ENCODE measurements at regions not wholly inside any gene's neighbourhood (a gene's known extent, or its start where the extent isn't known, plus 50 kb on each side); places are given as distances from the start of the nearest gene placed in this dataset.
A peak's percentile ranks its signal among the peaks of the same experiment; 100 is the strongest.
"Not testable (repeated sequence)": the region's sequence is repeated elsewhere in the genome, so short reads cannot be mapped to it uniquely, and the experiment has no call there.

DNA sequence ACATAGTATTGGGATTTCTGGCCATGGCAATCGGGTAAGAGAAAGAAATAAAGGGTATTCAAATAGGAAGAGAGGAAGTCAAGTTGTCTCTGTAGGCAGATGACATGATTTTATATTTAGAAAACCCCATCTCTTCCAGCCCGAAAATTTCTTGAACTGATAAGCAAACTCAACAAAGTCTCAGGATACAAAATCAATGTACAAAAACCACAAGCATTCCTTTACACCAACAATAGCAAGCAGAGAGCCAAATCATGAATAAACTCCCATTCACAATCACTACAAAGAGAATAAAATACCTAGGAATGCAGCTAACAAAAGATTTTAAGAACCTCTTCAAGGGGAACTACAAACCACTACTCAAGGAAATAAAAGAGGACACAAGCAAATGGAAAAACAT, 600.1 kb upstream of the EPHA5 start:
- not testable (repeated sequence) for DNase-seq (ENCODE audit: low spot score in 2 of 2); FAIRE-seq

DNA sequence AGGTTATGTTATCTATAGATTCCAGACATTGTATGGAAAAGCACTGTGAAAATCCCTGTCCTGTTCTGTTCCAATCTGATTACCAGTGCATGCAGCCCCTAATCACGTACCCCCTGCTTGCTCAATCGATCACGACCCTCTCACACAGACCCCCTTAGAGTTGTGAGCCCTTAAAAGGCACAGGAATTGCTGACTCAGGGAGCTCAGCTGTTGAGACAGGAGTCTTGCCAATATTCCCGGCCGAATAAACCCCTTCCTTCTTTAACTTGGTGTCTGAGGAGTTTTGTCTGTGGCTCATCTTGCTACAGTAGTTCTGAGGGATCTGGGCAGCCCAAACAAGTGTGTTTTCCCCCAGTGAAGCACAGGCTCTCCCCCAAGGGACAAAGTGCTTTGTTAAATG, 596.3 kb upstream of the EPHA5 start:
- FAIRE-seq; DNase-seq (ENCODE audit: low spot score in 2 of 2): not testable (repeated sequence)

DNA sequence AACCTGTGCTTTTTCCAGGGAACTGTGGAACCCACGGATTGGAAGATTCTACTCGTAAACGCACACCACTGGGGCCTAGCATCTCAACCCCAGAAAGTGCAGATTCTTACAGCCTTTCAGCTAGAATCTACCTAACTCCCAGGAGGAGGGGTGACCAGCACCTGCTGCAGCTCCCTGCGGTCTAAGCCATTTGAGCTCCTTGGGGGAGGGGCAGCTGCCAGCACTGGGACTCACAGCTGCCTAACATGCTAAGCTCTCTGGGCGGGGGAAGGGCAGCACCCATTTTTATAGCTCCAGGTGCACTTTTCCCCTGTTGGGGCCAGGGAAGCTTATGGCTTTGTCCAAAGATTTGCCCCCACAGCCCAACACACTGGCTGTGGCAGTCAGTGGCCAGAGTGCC, 595.7 kb upstream of the EPHA5 start:
- DNase-seq (ENCODE audit: low spot score in 2 of 2) (no peak), FAIRE-seq (no peak)

DNA sequence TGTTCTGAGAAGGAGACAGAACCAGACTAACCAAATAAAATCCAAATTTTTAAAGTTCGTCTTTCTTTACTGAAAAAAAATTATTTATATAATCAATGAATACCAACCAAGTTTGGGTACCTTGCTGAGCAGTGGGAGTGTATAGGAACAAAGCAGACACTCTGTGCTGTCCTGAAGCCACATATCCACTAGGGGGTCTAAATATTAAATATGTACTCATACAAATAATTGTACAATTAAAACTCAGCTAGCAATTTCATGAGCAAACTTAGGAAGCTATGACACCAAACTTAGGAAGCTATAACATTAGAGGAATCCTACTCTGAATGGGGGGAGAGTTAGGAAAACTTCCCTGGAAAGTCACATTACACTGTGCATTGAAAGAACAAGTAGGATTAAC, 582.0 kb upstream of the EPHA5 start:
- FAIRE-seq (no peak), DNase-seq (ENCODE audit: low spot score in 2 of 2) (no peak)

DNA sequence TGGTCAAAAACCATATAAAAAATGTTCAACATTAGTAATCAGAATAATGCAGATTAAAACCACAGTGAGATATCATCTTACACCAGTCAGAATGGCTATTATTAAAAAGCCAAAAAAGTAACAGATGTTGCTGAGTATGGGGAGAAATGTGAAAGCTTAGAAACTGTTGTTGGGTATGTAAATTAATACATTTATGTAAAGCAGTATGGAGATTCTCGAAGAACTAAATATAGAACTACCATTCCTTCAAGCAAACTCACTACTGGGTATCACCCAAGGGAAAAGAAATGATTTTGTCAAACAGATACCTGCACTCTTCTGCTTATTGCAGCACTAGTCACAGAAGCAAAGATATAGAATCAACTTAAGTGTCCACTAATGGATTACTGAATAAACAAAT, 576.4 kb upstream of the EPHA5 start:
- FAIRE-seq (no peak), DNase-seq (ENCODE audit: low spot score in 2 of 2) (no peak)

DNA sequence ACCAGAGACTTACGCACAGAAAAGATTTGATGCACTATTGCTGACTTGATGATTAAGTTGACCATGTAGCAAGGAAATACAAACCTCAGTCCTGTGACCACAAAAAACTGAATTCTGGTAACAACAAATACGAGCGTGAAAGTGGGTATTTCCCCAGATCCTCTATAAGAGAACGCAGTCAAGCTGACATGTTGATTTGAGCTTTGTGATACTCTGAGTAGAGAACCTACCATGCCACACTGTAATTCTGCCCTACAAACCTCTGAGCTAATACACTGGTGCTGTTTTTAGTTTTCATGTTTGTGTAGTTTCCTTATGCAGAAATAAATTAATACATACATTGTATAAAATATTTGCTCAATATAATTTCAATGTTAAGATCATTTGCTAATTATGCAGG, 565.6 kb upstream of the EPHA5 start:
- FAIRE-seq (no peak), DNase-seq (ENCODE audit: low spot score in 2 of 2) (no peak)

DNA sequence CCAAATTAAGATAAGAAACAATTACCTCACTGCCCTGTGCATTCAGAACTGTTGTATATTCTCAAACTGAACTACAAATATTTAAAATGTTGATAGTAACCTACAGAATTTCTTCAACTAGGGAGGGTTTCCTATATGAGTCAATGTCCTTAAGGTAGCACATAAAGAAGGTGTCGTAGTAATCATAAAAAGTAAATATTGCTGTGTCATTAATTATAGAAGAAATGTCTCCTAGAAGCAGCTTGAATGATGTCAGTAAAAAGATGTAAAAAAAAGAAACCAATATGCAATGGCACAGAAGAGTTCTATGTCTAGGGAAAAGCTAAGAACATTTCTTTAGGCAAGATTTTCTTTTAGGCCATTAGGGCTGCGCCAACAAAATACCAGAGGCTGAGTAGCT, 559.6 kb upstream of the EPHA5 start:
- no peak for DNase-seq (ENCODE audit: low spot score in 2 of 2)
- no peak for FAIRE-seq

DNA sequence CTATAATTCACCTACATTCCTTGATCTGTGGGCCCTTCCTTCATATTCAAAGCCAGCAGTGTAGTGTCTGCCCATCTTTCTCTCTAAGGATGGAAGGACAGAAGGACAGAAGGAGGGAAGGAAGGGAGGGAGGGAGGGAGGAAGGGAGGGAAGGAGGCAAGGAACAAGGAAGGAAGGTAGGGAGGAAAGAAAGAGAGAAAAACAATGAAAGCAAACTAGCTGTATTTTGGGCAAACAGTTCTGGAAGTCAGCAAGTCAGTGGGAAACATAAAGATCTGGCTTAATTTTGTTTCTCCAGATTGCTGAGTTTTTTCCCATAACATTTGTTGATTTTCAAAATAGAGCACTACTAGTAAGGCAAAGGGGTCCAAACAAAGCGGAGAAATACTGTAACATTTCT, 555.2 kb upstream of the EPHA5 start:
- no peak for DNase-seq (ENCODE audit: low spot score in 2 of 2)
- FAIRE-seq: no peak

DNA sequence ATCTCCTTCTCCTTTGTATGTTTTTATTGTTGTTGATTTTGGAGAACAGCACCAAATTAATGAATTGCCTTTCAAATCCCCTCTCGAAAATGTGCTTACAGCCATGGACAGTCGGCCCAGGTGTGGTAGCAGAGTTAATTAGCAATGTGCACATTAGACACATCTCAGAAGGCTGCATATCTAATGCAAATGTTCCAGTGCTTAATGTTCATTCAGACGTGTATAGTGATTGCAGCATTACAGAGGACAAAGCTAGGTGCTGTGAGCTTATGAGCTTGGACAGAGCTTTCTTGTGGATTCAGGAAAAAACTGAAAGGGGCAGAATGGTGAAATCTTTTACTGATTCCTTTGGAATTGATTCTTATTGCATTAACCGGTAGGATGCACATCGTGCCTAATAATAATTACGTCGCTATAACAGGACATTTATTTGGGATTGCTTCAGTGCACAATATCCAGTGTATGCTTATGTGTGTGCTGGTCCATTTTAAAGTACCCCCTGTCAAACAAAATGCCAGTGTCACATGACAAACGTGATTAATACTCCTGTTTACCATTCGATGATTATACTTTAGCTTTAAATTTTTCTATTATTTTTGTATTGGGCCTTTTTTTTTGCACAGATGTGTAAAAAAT, 552.9 kb upstream of the EPHA5 start:
- no peak for DNase-seq (ENCODE audit: low spot score in 2 of 2)
- no peak for FAIRE-seq

DNA sequence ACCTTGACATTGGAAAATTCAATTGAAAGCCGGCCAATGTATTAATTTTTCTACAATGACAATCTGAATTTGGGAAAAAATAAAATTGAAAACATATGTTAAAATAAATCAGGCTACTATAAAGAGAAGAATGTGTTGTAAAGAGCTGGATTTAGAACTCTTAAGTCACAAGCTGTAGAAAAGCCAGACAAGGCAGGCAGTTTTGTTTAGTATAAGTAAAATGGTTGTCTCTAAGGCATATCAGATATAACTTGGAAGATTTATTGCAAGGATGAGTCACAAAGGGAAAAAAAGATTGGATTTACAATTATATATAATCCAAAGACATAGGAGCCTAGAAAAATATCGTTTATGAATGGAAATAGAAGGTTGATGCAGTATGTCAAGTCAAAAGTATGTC, 549.1 kb upstream of the EPHA5 start:
- no peak for FAIRE-seq
- DNase-seq (ENCODE audit: low spot score in 2 of 2): no peak

DNA sequence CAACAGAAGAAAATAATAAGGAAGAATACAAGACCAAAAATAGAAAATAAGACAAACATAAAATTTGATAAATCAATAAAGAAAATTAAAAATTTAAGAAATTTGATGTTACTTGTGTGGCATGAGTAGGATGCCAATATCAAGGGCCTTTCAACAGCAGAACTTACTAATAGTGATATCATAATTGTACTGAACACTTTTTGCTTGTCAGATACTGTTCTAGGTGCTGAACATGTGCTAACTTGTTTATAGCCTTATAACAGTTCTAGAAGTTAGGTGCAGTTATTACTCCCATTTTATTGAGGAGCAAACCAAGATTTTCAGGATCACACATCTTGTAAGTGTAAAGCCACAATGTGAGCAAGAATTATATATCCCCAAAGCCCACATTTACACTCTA, 546.0 kb upstream of the EPHA5 start:
- FAIRE-seq: no peak
- no peak for DNase-seq (ENCODE audit: low spot score in 2 of 2)

DNA sequence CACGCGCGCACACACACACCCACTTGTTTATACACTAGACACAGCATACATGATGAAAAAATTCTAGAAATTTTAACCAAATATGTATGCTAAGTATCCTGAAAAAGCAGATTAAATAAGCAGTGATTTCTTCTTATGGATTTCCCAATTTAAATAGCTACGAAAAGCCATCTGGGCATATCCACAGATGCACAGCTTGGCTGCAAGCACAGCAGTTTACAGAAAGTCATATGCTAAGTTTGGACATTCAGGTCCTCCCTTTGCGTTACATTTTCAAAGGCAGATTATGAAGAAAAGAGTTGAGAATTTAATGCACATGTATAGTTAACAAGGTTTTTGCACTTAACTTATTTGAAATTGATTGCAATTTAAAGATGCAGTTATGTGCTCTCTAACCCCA, 542.2 kb upstream of the EPHA5 start:
- DNase-seq (ENCODE audit: low spot score in 2 of 2) (no peak), FAIRE-seq (no peak)

DNA sequence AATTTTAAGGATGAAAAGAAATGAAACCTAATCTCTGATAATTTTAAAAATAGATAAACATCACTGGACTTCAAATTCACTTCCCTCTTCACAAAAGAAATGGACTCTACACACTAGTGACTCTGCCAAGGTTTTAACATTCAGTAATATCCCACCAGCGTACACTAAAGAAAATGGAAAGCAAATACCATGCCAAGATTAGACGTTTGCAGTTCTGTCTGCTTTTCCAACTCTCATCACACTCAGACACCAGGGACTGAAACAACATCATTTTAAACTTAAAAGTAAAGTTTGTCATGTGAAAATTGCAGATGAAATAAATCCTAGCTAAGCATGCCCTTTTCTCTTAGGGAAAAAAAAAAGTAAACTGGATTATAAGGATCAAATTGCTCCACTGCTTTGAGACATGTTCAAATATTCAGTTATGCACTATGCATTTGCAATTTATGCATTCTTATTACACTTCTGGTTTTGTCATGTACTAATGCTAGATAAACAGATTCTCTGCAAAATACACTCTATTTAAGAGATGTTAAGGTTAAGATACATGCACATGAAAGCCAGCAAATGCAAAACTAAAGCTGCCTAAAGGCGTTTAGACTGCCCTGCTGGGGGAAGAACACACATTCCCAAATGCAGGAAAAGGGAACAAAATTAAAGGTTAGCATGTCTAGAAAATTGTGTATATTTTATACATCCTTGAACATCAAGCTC, 534.4 kb upstream of the EPHA5 start:
- DNase-seq (ENCODE audit: low spot score in 2 of 2) (no peak), FAIRE-seq (no peak)

DNA sequence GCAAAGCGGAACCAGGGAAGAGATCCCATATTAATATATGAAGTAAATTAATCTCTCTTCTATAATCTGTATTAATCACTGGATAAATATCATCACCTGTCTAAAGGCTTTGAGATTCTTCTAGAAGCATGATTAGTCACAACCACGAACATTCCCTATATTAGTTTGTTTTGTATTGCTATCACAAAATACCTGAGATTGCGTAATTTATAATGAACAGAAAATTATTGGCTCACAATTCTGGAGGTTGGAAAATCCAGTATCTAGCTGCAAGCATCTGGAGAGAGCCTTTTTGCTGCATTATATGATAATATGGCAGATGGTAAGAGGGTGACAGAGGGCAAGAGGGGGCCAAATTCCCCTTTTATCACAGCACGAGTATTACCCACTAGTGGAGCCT, 532.6 kb upstream of the EPHA5 start:
- no peak for FAIRE-seq
- no peak for DNase-seq (ENCODE audit: low spot score in 2 of 2)

DNA sequence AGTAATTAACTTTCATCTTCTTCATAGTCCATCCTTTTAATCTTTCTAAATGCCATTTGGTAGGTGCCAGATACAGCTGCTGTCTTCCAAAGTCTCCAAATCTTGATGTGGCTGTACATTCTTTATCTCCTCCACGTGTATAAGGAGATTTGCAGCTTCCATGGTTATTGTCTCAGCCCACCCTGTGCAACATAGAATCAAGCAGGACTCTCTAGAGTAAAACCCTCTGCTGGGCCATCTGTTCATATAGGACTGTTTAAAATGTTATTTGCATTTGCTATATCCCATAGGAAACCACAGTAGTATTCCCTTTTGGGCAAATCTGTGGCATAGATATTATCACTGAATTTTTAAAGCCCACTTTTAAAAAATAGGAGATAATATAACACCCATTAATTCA, 527.2 kb upstream of the EPHA5 start:
- FAIRE-seq (no peak), DNase-seq (ENCODE audit: low spot score in 2 of 2) (no peak)

DNA sequence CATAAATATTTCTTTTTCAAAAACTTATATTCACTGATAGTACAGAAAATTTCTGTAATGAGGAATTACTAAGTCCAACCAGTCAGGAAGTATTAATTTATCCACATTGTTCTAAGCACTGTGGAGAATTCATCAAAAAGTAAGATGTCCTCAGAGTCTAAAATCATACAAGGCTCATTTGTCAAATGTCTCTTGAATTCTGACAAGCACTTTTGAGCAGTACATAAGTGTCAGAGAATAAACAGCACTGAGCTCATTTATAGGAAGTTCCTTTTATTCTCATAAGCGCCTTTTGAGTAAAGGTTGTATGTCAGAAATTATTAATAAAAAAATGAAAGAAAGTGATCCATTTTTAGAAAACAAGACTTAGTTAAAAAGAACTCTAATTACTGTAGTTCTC, 523.2 kb upstream of the EPHA5 start:
- FAIRE-seq (no peak), DNase-seq (ENCODE audit: low spot score in 2 of 2) (no peak)

DNA sequence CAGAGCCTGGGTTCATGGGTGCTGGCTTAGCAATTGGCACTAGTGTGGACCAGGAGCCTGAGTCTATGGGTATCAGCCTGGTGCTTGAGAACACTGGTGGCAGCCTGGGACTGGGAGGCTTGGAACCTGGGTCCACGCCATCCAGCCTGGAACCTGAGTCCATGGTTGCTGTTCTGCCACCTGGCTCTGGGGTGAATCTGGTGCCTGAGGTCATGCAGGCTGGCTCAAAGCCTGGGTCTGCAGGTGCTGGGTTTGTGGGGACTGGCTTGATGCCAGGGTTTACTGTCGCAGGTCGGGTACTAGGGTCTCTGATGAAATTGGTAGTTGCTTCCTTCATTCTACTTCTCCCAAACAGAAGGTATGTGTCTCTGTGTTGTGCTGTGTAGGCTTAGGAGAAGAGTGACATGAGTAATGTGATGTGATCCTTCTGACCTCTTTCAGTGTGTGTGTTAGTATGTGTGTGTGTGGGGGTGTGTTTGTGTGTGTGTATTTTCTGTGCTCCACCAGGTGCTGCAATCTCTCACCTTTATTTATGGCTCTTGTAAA, 517.0 kb upstream of the EPHA5 start:
- FAIRE-seq (no peak), DNase-seq (ENCODE audit: low spot score in 2 of 2) (no peak)

DNA sequence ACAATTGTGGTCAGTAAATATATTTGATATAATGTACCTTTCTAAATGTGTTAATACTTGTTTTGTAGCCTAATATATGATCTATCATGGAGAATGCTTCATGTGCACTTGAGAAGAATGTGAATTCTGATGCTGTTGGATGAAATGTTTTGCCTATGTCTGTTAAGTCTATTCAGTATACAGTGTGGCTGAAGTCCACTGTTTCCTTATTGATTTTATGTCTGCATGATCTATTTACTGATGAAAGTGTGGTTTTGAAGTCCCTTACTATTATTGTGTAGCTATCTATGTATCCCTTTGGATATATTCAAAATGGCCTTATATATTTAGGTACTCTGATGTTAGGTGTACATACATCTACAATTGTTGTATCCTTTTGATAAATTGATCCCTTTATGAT, 515.8 kb upstream of the EPHA5 start:
- FAIRE-seq (no peak), DNase-seq (ENCODE audit: low spot score in 2 of 2) (no peak)

DNA sequence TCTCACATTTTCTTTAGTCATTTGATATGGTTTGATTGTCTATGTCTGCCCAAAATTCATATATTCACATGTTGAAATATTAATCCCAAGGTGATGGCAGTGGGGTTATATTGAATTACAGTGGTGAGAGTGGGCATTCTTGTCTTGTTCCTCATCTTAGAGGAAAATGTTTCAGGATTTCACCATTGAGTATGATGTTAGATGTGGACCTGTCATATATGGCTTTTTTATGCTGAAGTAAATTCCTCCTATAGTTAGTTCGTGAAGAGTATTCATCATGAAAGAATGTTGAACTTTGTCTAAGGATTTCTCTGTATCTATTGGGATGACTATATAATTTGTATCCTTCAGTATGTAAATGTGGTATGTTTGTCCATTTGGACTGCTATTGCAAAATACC, 512.3 kb upstream of the EPHA5 start:
- FAIRE-seq: no peak
- DNase-seq (ENCODE audit: low spot score in 2 of 2): no peak

DNA sequence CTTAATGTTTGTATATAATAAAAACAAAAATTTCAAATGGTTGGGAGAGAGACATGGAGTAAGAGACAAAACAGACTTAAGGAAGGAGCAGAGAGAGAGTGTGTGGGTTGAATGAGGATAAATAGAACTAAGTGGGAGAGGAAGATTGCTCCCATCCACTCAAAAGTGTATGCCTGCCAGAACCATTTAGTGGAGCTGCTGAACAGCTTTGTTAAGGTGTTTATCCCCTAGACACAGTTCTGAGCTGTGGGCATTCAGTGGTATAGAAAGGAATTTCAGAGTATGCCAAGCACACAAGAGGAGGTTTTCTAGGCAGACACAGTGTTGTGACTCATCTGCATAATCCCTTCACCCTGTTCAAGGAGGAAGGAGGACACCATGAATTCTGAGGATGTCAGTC, 508.6 kb upstream of the EPHA5 start:
- FAIRE-seq (no peak), DNase-seq (ENCODE audit: low spot score in 2 of 2) (peak in 1 of 2 donors; percentile 1)

DNA sequence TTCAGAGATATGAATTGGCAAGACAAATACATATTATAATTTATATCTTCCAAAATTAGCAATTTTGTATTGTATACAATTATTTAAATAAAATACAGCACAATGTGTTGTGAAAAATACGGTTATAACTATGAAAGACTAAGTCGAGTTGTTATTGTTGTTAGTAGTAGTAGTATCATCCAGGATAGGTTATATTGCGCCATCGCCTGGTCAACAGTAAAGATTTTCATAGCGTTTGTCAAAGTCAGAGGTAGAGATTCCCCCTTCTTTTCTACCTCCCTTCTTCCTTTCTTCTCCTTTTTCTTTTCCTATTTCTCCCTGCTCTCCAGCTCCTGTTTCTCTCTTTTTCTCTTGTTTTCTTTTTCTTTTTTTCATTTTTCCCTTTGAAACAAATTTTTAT, 499.1 kb upstream of the EPHA5 start:
- FAIRE-seq: no peak
- DNase-seq (ENCODE audit: low spot score in 2 of 2): no peak

DNA sequence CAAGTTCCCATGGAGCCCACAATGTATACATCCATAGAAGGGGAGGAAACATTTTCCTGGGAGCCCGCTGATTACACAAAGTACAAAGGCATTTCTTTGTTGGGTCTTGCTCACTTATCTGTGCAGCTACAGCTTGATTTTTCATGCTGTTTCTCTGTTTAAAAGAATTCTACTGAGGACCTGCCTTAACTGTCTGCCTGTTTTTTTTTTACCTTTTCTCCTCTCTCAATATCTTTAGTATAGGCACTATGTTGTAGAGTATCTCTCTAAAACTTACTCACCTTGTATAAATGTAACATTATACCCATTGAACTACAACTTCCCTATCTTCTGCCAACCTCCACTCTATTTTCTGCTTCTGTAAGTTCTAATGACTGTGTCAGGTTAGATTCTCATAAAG, 494.6 kb upstream of the EPHA5 start:
- FAIRE-seq (no peak), DNase-seq (ENCODE audit: low spot score in 2 of 2) (no peak)
